PC-9 (cell line): ENCODE measurements at regions not wholly inside any gene's neighbourhood (a gene's known extent, or its start where the extent isn't known, plus 50 kb on each side); places are given as distances from the start of the nearest gene placed in this dataset.
A peak's percentile ranks its signal among the peaks of the same experiment; 100 is the strongest.

ENCODE experiments used
- BruUV-seq: library from RNA; stranded (reverse); fragments of 400-500 nt; replicated peaks from 2 replicates; lab custom pipeline; 2021; lab: Mats Ljungman, UMichigan
- CTCF ChIA-PET: fragments of 300-600 bp; sonication (Branson Sonifier 250); formaldehyde crosslinking; loops from one replicate; lab custom pipeline; 2022; ENCODE audit warnings: antibody characterized with exemption; lab: Charles Lee
- POLR2A ChIA-PET: fragments of 300-600 bp; sonication (Branson Sonifier 250); formaldehyde crosslinking; loops from one replicate; lab custom pipeline; 2022; ENCODE audit warnings: antibody characterized with exemption; ENCODE audit not compliant: unreplicated experiment; lab: Charles Lee
- DNase-seq, 2 experiments: peaks; one replicate each; pipeline versions ENCODE4 v3.0.0 to v3.0.0-alpha.2; 2015 to 2022; ENCODE audit warnings: mixed read lengths in 1 of 2
- H2AFZ ChIP-seq: fragments of 200-600 bp; sonication (generic); 2 replicates; pipeline ENCODE4 v1.8.1; 2017; ENCODE audit warnings: antibody characterized with exemption
- H3F3A ChIP-seq: fragments of 200-600 bp; sonication (generic); 2 replicates; pipeline ENCODE4 v1.8.1; 2017; ENCODE audit warnings: antibody characterized with exemption, mild to moderate bottlenecking, low read depth; ENCODE audit not compliant: insufficient read depth
- H3K27ac ChIP-seq: fragments of 200-600 bp; sonication (generic); 2 replicates; pipeline ENCODE4 v1.6.1; 2016; ENCODE audit warnings: mixed run types
- H3K27me3 ChIP-seq: fragments of 200-600 bp; sonication (generic); 2 replicates; pipeline ENCODE4 v1.6.1; 2016; ENCODE audit warnings: low read depth, mixed run types; ENCODE audit not compliant: insufficient read depth
- H3K36me3 ChIP-seq: fragments of 200-600 bp; sonication (generic); 2 replicates; pipeline ENCODE4 v1.6.1; 2016; ENCODE audit warnings: low read depth, mixed run types
- H3K4me1 ChIP-seq: fragments of 200-600 bp; sonication (generic); replicated peaks from 2 replicates; pipeline ENCODE4 v1.6.1; 2016; ENCODE audit warnings: mixed run types; ENCODE audit not compliant: insufficient read depth
- H3K4me2 ChIP-seq: fragments of 200-600 bp; sonication (generic); 2 replicates; pipeline ENCODE4 v1.6.1; 2017; ENCODE audit warnings: mixed run types
- H3K4me3 ChIP-seq: fragments of 200-600 bp; sonication (generic); 2 replicates; pipeline ENCODE4 v1.6.1; 2016; ENCODE audit warnings: mixed run types
- H3K79me2 ChIP-seq: fragments of 200-600 bp; sonication (generic); 2 replicates; pipeline ENCODE4 v1.6.1; 2017; ENCODE audit warnings: low read depth, mixed run types
- H3K9me2 ChIP-seq: fragments of 200-600 bp; sonication (generic); 2 replicates; pipeline ENCODE4 v1.8.1; 2017; ENCODE audit warnings: mild to moderate bottlenecking; ENCODE audit not compliant: insufficient read depth
- H3K9me3 ChIP-seq: fragments of 200-600 bp; sonication (generic); 2 replicates; pipeline ENCODE4 v1.8.1; 2016; ENCODE audit warnings: low read depth; ENCODE audit not compliant: insufficient read depth
- H4K20me1 ChIP-seq: fragments of 200-600 bp; sonication (generic); 2 replicates; pipeline ENCODE4 v1.8.1; 2017; ENCODE audit not compliant: insufficient read depth
- EZH2 ChIP-seq: fragments of 200-600 bp; sonication (generic); IDR thresholded peaks from 2 replicates; pipeline ENCODE4 v1.8.0; 2017; ENCODE audit warnings: antibody characterized with exemption, low read depth
- intact Hi-C: fragments of 100-400 bp; cut with micrococcal nuclease; formaldehyde crosslinking; loops from one replicate; pipeline ENCODE4 v1.10.0; 2022; ENCODE audit not compliant: unreplicated experiment
- TF ChIP-seq, protein P1 (sequence below): fragments of 200-600 bp; sonication (generic); conservative IDR thresholded peaks from 2 replicates; pipeline ENCODE4 v1.6.1; 2017; ENCODE audit warnings: mixed run types, antibody characterized with exemption, mild to moderate bottlenecking, moderate library complexity

DNA sequence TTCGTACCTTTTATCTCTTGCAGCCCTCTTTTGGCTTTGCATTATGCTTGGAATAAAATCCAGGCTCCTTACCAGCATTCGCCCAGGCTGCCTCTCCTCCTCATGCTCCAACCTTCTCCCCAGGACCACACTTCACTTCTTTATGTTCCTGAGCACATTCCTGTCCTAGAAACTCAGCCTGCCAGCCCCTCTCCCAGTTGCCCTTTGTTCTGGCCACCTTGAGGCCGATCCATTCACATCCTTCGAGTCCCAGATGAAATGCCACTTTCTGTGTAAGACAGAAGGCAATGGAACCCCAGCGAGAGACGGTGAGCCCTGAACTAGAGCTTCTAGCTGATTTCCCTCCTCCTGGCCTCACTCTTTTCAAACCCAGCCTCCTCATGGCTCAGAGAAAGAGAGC lies 73.0 kb upstream of the NTM start:
- TF ChIP-seq, protein P1, sequence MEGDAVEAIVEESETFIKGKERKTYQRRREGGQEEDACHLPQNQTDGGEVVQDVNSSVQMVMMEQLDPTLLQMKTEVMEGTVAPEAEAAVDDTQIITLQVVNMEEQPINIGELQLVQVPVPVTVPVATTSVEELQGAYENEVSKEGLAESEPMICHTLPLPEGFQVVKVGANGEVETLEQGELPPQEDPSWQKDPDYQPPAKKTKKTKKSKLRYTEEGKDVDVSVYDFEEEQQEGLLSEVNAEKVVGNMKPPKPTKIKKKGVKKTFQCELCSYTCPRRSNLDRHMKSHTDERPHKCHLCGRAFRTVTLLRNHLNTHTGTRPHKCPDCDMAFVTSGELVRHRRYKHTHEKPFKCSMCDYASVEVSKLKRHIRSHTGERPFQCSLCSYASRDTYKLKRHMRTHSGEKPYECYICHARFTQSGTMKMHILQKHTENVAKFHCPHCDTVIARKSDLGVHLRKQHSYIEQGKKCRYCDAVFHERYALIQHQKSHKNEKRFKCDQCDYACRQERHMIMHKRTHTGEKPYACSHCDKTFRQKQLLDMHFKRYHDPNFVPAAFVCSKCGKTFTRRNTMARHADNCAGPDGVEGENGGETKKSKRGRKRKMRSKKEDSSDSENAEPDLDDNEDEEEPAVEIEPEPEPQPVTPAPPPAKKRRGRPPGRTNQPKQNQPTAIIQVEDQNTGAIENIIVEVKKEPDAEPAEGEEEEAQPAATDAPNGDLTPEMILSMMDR, result no peak
- no peak for TF ChIP-seq EZH2
- DNase-seq, result no peak
- ChIA-PET POLR2A (no interaction called here), CTCF (no interaction called here)
- peaks cover 88% of the 10 kb centered on the region for H3K27me3 ChIP-seq
- no peaks in the 10 kb centered on the region for H3K9me3 ChIP-seq
- H3F3A ChIP-seq, result no peaks in the 10 kb centered on the region
- no peaks in the 10 kb centered on the region for H3K79me2 ChIP-seq
- H3K27ac ChIP-seq, result no peak overlapping the region
- BruUV-seq, result no TSS peak
- no peaks in the 10 kb centered on the region for H4K20me1 ChIP-seq
- intact Hi-C loops, result no loop called here
- H3K36me3 ChIP-seq, result no peaks in the 10 kb centered on the region
- H3K4me2 ChIP-seq, result no peak overlapping the region
- no peak overlapping the region for H3K4me3 ChIP-seq
- H2AFZ ChIP-seq, result no peak overlapping the region
- H3K4me1 ChIP-seq, result no peaks in the 10 kb centered on the region
- H3K9me2 ChIP-seq, result no peaks in the 10 kb centered on the region

DNA sequence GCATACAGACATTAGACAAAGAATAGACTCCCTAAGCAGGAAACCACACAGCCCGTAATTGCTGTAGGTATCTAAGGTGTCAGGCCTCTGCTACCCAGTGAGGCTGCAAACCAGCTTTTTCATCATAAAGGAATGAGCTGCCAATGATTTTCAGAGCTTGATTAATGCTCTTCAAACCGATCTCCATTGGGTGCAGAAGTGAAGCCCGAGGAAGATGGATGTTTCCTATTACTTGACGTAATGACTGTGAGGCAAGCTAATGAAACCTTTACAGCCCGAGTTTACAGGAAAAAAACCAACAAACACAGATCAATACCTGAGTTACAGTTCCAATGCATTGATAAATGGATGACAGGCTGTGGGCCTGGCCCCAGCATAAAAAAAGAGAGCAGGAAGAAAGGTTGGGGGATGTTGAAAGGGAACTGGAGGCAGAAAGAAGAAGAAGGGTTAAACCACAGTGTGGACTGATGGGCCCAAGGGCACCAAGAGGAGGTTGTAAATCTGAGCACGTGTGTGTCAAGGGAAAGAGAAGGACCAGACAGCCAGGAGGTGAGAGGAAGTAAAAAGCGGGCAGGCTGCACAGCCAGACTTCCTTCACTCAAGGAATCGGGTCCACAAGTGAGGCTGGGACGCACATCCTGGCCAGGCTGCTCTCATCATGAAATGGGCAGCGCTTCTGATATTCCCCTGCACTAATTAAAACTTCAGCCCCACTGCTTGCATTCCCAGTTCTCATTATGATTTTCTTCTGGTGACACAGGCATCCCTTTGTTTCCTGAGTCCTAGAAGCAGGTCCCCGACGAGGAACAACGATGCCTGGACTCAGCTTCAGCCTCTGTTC lies 70.6 kb upstream of the NTM start:
- ChIA-PET CTCF (no interaction called here), POLR2A (no interaction called here)
- Histone ChIP-seq H3F3A (no peaks in the 10 kb centered on the region), H3K4me2 (no peak overlapping the region), H3K4me3 (no peak overlapping the region), H3K4me1 (no peaks in the 10 kb centered on the region), H3K9me2 (no peaks in the 10 kb centered on the region), H3K79me2 (no peaks in the 10 kb centered on the region), H3K27ac (no peak overlapping the region), H4K20me1 (no peaks in the 10 kb centered on the region), H2AFZ (no peak overlapping the region), H3K27me3 (peaks cover 68% of the 10 kb centered on the region), H3K9me3 (no peaks in the 10 kb centered on the region), H3K36me3 (no peaks in the 10 kb centered on the region)
- TF ChIP-seq EZH2, result no peak
- TF ChIP-seq, protein P1, result no peak
- DNase-seq, result no peak
- intact Hi-C loops, result no loop called here
- BruUV-seq, result no TSS peak

DNA sequence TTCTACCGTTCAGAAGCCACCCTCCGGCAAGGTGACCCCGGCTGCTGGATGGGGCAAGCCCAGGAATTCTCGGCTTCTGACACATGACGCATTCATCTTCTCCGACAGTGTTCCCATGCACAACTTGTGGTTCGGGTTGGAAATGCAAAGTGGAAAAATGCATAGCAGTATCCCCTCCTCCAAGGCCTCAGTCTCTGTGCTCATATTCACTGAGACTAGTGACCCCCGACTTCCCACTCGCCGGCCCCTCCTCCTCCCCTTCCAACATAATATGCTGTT lies 70.0 kb upstream of the NTM start:
- Histone ChIP-seq H3K27me3 (peaks cover 63% of the 10 kb centered on the region), H3F3A (no peaks in the 10 kb centered on the region), H4K20me1 (no peaks in the 10 kb centered on the region), H2AFZ (no peak overlapping the region), H3K9me2 (no peaks in the 10 kb centered on the region), H3K4me3 (no peak overlapping the region), H3K79me2 (no peaks in the 10 kb centered on the region), H3K36me3 (no peaks in the 10 kb centered on the region), H3K4me2 (no peak overlapping the region), H3K27ac (no peak overlapping the region), H3K9me3 (no peaks in the 10 kb centered on the region), H3K4me1 (no peaks in the 10 kb centered on the region)
- BruUV-seq, result no TSS peak
- no peak for DNase-seq
- TF ChIP-seq EZH2, result 0 out of 2 replicates have a peak, but pooled peaks have one; percentile 49
- TF ChIP-seq, protein P1, result no peak
- intact Hi-C loops, result no loop called here
- CTCF ChIA-PET, result no interaction called here
- POLR2A ChIA-PET, result no interaction called here
